Hematopoietic multipotent progenitor cell treated with erythropoietin and hydrocortisone succinate and interleukin-3 and kit ligand, for 15 days (in vitro differentiated cells): ENCODE measurements at regions not wholly inside any gene's neighbourhood (a gene's known extent, or its start where the extent isn't known, plus 50 kb on each side); places are given as distances from the start of the nearest gene placed in this dataset.

Experiments
- DNase-seq: peaks from one replicate; pipeline ENCODE4 v3.0.0-alpha.2; 2015; ENCODE audit warnings: low spot score

DNA sequence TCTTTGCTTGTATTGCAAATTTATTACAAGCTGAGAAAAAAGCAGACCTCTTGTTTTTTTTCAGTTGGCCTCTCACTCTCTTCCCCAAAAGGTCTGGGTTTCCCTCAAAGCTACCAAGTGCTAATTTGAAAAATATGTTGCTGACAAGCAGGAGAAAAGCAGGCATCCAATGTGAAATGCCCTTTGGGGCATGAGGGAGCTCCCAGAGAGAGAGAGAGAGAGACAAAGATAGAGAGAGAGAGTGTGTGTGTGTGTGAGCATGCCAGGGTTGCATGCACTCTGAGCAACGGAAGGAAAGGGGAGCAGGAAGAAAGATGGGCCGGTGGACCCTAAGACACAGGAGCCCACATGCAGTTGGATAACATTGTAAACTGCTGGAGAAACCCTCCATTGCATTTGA lies 358.4 kb downstream of the TMEM38B start:
- no peak for DNase-seq

DNA sequence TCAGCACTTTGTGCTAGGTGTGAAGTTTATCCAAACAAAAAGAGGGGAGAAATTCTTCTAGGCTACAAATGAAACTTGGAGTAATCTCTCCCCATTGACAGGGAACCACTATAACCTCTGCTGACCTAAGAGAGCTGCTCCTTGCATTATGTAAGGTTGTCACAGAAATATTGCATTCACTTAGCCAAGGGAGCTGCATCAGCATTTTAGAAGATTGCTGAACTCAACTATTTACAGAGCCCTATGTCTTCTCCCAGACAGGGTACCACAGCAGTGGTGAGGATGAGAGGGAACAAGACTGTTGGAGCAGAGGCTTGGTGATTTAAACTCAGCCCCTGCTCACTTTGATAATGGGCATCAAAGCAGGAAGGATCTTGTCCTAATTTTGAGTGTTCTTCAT lies 362.0 kb downstream of the TMEM38B start:
- DNase-seq: no peak

DNA sequence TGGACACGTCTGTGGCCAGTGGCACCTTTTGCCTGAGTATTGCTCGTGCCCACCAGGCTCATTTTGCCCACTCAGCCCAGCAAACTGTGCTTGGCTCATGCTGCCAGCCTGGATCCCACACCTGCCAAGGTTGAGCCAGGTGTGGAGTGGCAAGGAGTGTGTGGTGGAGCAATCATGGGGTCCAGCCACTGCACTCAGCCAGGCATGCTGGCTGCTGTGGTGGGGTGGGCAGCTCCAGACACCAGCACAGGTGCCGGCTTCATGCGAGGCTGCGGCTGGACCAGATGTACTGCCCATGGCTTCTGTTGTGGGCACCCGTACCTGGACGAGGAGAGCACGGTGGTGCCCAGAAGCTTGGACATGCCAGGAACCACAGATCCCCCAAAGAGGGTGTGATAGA lies 364.1 kb downstream of the TMEM38B start:
- no peak for DNase-seq

- no peak for DNase-seq
These were observed 365.5 kb downstream of the TMEM38B start for GRCh38 chr9:106059886-106060285.

- DNase-seq: no peak
These were observed 366.5 kb downstream of the TMEM38B start for GRCh38 chr9:106060885-106061284.

DNA sequence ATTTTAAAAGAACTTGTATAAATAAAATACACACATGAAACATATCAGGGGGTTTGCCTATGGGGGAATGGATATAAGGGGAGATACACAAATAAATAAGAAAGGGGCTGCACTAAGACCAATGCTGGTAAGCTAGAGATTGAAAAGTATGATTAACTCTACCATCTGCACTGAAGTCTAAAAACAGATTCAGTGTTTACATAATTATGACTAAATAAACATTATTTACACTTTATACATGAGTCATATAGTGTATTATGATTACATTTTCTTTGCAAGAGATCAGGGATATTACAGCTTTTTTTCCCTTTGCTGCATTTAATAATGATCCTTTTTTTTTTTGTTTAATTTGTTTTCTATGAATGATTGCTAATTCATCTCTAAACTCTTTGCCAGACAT lies 367.9 kb downstream of the TMEM38B start:
- no peak for DNase-seq

DNA sequence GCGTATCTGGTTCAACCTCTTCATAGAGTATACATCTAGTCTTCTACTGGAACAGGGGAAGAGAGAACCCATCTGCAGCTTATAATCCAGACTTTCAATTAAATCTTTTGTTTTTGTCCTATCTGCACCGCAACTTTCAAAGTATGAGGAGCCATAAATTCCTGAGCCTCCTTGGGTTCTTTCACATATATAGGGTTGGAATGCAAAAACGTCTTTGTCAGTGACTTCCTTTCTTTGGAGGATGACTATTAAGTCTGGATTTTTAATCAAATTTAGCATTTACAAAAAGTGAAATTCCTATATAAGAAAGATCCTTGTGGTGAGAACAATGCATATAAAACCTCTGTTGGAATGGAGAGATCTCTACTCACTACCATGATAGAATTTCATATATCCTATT lies 370.8 kb downstream of the TMEM38B start:
- DNase-seq: no peak

DNA sequence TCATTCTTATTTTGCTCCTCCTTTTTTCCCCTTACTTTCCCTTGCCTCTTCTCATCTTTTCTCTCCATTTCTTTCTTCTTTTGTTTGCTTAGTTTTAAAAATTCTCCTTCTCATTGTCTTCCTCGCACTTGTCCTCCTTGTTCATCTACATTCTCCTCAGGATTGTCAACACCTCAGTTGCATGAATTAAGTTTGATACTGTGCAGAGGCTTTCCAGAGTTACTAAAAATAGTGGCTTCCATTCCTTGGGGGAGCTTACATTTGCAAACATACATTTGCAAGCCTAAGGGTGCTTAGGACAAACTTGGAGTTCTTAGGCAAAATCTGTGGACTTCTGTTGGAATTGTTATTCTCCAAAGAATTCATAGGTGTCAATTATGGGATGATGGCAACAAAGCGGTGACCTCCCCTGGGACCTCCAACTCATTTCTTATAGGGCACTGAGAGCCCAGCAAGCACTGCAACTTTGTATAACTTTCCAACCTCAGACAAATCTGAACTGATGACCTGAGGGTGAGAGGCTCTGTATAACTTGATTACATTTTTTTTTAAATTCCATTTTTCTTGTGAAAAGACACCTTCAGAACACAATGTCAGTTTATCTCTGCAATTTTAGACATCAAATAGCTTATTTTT lies 371.4 kb downstream of the TMEM38B start:
- no peak for DNase-seq

DNA sequence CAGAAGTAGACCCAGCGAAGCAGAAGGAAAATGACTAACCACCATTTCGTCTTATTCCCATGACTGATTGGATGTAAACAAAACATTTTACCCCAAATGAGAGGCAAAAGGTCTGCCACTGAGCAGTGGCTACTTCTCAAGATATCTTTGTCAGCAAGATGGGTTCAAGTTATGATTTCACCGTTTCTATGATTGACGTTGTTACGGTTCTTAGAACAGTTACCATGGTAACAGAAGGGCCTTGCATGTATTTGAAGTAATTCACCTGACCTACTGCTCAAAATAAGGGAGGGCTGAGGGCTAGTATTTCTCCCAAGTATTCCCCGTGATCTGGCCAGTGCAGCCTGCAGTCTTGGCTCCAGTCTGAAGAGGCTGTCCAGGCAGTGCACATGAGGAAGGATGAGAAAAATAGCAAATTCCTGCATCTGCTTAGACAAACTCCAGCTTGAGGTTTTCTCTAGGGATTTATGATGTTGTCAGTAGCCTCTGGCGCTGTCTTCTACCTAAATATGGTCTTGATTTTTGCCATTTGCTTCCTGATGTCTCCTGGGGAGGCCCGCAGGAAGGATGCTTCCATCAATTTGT lies 372.7 kb downstream of the TMEM38B start:
- DNase-seq: no peak

DNA sequence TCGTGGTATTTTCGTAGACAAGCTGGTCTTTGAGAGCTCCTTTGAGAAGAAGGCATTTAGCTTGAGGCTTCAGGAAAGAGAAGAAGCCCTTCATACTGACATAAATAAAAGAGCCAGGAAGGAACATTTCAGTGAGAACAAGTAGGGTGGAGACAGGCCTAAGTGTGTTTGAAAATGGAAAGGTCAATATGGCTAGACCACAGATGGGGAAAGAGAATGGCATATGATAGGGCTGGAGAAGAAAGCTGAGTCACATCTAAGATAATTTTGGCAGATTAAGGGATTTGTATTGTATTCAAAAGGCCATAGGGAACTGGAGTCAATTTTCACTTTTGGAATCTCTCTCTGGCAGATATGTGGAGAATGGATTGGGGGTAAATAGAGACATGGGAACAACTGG lies 374.9 kb downstream of the TMEM38B start:
- DNase-seq: no peak

DNA sequence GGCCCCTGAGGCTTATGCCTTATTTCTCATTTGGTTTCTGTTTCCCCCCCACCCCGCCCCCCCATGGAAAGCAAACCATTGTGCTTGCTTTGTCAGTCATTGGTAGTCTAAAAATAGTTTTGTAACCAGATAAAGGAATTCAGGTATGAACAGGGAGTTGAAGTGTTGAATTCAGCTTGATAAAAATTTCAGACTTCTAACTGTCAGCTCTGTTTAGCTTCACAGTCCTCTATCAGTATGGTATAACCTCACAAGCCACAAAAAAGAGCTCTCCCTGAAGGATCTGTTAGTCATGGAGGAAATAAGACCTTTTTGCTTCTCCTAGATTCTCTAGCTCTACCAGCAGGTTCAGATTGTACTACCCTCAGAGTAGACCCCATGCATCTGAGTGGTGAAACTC lies 378.1 kb downstream of the TMEM38B start:
- DNase-seq: no peak

DNA sequence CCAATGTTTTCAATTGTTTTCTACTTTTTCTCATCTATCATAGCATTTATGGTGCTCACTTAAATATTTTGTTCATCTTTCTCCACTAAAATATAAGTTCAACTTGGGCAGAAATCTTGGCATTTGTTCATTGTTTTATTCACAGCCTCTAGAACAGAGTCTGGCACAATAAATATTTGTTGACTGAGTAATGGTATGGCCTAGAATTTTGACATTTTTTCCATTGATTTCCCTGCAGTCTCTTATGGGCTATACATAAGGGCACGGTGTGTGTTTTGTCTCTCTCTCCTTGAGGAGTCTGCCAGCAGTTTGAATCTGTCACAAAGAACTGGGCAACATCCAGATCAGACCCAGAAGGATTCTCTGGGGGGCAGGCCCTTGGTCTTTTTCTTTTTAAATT lies 379.7 kb downstream of the TMEM38B start:
- no peak for DNase-seq

- no peak for DNase-seq
These were observed 381.1 kb downstream of the TMEM38B start for GRCh38 chr9:106075236-106075959.

DNA sequence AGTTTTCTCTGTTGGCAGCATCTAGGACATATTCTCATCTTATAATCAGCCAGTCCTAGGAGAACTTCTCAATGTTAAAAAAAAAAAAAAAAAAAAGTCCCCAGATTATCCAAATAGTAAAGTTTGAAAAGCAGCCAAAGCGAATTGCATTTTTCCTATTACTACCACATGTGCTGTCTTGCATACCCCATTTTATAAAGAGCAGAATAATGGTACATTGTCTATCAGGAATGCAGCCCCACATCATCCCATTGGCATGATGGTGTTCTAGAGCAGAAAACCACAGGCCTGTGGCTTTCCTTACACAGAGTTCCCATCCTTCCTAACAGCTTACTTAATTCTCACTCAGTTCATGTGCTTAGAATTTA lies 381.6 kb downstream of the TMEM38B start:
- DNase-seq: no peak

GRCh38 chr9:106076711-106077110 lies 382.4 kb downstream of the TMEM38B start:
- DNase-seq: no peak

DNA sequence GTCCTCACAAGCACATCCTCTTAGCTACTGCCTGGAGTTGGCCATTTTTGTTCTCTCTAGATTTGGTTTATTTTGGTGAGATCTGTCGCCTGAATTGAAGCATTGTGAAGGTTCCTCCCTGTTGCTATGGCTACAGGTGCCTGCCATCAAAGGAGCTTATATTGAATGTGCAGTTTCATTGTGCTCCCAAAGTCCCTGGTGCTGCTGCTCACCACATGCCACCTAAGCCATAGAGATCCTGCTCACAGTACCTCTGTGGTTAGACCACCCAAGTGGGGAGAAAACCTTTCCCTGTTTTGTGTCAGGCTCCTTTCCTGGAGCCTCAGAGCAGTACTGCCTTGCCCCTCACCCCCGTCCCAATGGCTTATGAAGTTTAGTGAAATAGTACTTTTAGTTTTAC lies 383.4 kb downstream of the TMEM38B start:
- DNase-seq: no peak

DNA sequence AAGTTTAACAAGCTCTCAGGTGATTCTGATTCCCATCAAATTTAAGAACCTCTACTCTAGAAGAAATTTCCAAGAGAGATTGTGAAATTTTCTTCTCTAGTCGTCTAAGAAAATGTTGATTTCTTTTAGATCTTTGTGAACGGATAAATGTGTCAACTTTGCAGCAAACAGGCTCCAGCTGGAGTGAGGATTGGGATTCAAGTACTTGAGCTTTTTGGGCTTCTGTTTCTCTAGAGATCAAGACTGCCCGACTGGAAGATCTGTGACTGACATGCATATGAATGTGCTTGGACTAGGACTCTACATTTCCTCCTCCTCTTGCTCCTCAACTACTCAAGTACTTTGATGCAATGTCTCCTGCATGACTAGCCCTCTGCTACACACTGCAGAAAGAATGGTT lies 388.3 kb downstream of the TMEM38B start:
- no peak for DNase-seq

DNA sequence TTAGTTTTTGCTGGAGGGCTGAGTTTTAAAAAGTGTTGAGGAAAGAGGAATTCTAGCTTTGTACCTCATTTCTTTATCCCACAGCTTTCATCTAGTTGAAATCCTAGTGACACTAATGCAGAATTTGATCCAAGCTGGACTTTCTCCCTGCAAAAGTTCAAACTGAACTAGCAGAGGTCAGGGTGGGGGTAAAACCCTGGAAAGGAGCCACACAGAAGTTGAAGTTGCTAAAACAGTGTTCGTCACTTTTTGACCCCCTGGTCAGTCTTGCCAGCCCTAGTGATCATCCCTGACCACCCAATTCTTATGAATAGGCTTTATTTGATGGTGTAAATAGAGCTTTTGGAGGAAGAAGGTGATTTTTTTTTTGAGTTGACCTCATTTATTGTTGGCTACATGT lies 390.4 kb downstream of the TMEM38B start:
- no peak for DNase-seq

DNA sequence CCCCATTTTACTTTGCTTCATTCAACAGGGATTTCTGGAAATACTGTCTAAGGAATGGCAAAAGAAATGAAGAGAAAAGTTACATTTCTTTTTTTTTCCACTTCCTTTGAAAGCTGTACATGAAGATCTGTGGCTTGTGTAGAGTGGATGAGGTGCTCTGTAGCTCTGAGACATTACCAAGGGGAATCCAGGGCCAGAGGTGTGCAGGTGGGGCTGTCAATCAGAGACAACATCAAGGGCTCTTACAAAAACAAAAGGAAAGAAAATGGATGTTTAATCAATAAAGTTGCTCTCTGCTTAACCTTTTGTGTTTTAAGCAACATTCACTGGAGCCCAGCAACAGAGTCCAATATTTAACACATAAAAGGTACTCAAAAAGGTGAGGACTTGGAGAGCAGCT lies 391.1 kb downstream of the TMEM38B start:
- DNase-seq: no peak

GRCh38 chr9:106092083-106092482 lies 397.7 kb downstream of the TMEM38B start:
- no peak for DNase-seq

DNA sequence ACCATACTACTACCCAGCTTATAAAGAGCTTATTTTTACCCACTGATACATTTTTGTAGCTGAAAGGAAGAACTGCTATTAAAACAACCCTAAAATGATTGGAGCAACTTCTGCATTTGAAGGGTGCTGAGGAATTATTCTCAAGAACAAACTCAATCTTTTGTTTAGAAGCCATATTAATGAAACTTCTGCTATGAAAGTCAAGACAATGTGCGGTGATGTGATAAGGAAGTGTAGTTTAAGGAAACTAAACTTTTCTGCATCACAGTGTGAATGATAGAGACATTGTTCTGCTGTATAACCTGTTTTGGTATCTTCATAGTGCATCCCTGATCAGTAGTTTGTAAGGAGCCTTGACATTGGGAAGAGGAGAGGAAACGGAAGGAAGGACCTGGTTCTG lies 408.5 kb downstream of the TMEM38B start:
- DNase-seq: no peak

DNA sequence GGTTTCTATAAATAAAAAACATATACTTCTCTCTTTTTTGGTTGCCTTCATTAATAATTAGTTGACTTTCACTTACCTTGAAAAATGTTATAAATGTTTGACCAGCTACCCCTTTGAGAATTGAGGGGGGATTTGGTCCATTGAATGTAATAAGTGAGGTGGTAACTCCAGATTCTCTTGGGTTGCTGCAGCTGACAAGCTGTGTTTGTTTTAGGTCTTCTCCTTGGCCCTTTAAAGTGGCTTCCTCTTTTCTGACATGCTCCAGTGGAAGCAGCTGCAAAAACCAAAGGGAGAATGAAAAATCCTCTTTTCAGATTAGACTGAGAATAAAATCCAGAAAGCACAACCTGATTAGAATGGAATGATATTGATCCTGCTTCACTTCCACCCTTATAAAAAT lies 410.5 kb downstream of the TMEM38B start:
- no peak for DNase-seq

GRCh38 chr9:106106396-106106795 lies 412.1 kb downstream of the TMEM38B start:
- no peak for DNase-seq

DNA sequence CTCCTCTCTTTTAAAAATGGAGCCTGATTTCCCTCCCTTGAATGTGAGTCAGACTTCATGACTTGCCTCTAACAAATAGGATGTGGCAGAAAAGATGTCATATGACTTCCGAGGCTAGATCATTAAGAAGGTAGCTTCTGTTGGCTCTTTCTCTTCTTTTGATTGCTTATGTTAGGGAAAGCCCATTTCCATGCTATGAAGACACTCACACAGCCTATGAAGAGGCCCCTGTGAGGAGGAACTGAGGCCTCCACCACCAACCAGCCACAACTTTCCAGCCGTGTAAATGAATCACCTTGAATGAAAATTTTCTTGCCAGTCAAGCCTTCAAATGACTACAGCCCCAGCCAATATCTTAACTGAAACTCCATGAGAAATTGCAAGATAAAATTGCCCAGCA lies 413.4 kb downstream of the TMEM38B start:
- DNase-seq: no peak
